Right lung (tissue), 2 donors: ENCODE measurements at regions not wholly inside any gene's neighbourhood (a gene's known extent, or its start where the extent isn't known, plus 50 kb on each side); places are given as distances from the start of the nearest gene placed in this dataset.
"Not testable (repeated sequence)": the region's sequence is repeated elsewhere in the genome, so short reads cannot be mapped to it uniquely, and the experiment has no call there.

ENCODE experiments used
- DNase-seq, 2 donors: peaks; one replicate each; pipeline ENCODE4 v3.0.0-alpha.2; 2013

DNA sequence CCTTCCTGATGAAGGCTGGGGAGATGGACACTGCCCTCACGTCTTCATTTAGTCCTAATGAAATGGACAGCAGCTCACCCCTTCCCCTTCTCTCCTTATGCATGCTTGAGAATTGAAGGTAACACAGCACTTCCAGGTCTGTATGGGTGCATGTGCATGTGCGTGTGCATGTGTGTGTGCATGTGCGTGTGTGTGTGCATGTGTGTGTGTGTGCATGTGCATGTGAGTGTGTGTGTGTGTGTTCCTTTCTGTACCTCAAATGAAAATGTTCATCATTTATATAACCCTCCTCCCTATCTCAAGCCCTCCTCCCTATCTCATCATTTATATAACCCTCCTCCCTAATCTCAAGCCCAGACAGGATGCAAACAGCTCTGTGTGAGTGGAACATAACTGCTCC lies 444.8 kb downstream of the MAT2B start:
- DNase-seq: no peak

GRCh38 chr5:163951069-163951468 lies 445.6 kb downstream of the MAT2B start:
- no peak for DNase-seq

DNA sequence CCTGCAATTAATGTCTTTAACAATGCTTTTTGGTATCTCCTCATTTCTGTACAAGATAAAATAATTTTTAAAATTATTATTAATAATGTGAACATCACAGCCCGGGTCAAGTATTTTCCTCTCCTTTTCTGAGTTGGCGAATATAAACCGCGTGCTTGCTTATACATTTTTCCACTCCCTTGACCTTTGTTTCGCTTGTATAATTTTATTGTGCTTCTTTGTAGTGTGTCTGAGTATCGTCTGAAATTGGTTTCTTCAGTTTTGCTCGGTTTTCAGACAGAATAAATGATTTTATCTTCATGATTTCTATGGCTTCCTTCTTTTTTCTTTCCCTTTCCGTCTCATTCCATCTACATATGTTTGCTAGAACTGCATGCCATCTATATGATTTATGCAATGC lies 448.5 kb downstream of the MAT2B start:
- DNase-seq: no peak

GRCh38 chr5:163961230-163961629 lies 455.8 kb downstream of the MAT2B start:
- not testable (repeated sequence) for DNase-seq

- no peak for DNase-seq
Measured at GRCh38 chr5:163963881-163964280, 458.5 kb downstream of the MAT2B start.

DNA sequence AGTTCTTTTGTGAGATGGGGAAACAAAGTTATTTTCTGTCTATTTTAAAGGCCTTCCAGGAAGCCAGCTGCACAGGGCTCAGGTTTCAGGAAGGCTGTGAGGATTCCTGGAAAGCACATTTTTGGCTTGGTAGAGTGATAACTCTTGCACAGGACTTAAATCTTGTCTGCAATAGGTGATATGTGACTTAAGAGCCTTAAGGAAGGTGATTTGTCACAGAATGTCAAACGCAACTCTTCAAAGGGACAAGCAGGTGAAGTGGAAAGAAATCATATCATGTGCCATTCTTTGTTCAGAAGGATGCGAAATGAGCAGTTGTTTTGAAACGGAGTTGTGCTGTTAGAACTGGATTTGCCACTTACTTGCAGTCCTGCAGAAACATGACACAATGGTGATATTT lies 459.3 kb downstream of the MAT2B start:
- DNase-seq: no peak

GRCh38 chr5:163967268-163967667 lies 461.8 kb downstream of the MAT2B start:
- DNase-seq: no peak

GRCh38 chr5:163968651-163969050 lies 463.2 kb downstream of the MAT2B start:
- no peak for DNase-seq

DNA sequence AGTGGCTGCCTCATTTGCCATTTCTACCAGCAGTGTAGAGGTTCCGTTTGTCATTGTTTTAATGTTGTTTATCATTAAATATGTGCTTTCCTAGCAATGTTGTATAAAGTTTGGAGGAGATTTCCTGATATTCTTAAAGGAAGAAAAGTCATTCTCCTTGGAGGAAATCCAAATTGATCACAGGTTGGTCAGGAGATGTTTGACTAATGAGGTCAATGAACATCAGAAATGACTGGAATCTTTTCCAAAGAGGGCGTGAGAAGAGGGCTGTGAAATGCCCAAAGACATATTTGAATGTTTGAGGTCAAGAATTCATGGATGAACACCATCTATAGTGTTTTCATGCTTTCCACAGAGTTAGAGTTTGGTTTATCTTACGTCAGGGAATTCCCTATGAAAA lies 471.3 kb downstream of the MAT2B start:
- DNase-seq: no peak

GRCh38 chr5:163978897-163979296 lies 473.5 kb downstream of the MAT2B start:
- DNase-seq: no peak

GRCh38 chr5:163988566-163988965 lies 483.1 kb downstream of the MAT2B start:
- DNase-seq: no peak

GRCh38 chr5:163993126-163993525 lies 487.7 kb downstream of the MAT2B start:
- DNase-seq: no peak

GRCh38 chr5:163995206-163995605 lies 489.8 kb downstream of the MAT2B start:
- DNase-seq: no peak

DNA sequence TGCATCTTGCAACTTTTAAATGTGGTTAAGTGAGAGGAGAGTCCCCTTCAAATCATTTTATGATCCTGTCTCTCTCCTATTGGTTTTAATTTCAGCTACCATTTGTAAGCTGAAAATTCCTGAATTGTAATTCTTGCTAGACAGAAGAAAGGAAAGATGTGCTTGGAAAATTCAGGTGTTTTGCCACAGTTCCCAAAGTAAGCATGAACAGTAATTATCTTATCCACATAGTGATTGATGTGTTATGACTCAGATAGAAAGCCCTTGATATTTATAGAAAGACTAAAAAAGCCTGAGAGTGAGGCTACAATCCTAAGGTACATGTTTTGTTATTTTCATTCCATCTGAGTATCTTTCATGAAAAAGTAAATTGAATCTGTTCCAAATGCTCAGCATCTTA lies 492.5 kb downstream of the MAT2B start:
- no peak for DNase-seq

- no peak for DNase-seq
Measured at GRCh38 chr5:164000241-164000640, 494.8 kb downstream of the MAT2B start.

GRCh38 chr5:164000819-164001218 lies 495.4 kb downstream of the MAT2B start:
- DNase-seq: no peak

DNA sequence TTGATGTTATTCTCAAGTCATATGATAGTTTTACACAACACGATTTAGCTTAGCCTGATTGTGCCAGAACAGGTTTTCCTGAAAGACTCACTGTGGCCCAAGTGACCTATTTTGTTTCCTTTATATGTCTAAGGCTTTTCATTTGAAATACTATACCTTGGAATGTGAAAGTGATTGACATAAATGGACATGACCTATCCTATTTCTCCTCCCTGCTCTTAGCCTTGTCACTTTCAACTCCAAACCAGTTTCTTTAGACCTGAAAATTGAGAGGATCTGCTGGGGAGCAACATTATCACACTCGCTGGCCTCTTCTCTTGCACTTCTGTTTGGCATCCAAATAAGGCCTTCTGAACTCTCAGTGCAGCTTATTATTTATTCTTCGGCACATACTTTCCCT lies 496.8 kb downstream of the MAT2B start:
- no peak for DNase-seq

DNA sequence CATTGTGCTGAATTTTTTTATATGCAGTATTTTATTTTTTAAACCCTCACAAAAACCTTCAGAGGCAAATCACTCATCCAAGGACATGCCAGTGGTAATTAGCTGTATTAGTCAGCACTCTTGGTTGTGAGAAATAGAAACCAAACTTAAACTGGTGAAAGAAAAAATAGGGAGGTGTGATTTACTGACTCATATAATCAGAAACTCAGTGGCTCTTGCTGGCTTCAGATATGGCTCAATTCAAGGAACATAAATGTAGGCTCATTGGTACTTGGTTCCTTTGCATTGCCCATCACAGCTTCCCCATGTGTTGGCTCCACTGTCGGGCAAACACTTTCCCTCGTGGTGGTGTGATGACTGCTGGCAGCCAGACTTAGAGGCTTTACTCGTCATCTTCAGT lies 497.2 kb downstream of the MAT2B start:
- no peak for DNase-seq

- no peak for DNase-seq
Measured at GRCh38 chr5:164005071-164005470, 499.7 kb downstream of the MAT2B start.

- DNase-seq: no peak
Measured at GRCh38 chr5:164007064-164007463, 501.6 kb downstream of the MAT2B start.

DNA sequence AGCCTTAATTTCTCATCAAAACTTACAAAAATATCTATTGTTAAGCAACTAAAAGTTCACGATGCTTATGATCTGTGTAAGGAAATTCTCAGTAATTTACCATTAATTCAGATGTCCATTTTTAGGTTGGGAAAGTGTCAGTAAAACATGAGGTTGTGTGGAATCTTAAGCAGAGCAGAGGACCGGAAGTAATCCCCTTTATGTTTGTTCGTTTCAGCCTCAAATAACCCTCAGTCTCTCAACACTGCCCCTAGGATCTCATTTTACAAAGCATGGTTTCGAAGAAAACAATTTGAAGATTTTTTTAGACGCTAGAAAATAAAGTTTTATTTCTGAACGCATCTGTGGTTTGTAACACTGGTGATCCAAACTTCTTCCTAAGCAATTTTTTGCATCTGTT lies 504.2 kb downstream of the MAT2B start:
- no peak for DNase-seq

GRCh38 chr5:164010900-164011299 lies 505.5 kb downstream of the MAT2B start:
- DNase-seq: no peak

GRCh38 chr5:164012371-164012770 lies 507.0 kb downstream of the MAT2B start:
- no peak for DNase-seq

GRCh38 chr5:164013077-164013670 lies 507.8 kb downstream of the MAT2B start:
- peak; percentile 56 to 74 for DNase-seq

DNA sequence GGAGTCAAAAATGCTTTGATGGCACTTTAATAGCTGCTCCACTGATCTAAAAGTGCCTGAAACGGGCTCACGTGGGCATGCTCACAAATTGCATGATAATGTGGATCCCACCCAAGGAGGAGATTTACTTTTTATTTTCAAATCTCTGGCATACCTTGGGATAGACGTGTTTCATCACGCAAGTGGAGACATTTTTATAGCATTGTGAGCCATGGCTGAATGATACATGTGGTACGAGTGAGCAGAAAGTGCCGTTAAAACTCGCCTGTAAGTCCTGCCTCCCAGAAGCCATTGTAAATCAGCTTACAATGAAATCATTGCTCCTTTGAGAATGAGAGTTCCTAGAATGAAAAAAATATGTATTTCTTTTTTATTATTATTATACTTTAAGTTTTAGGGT lies 514.7 kb downstream of the MAT2B start:
- DNase-seq: no peak
